ENCODE measurements at regions not wholly inside any gene's neighbourhood (a gene's known extent, or its start where the extent isn't known, plus 50 kb on each side); places are given as distances from the start of the nearest gene placed in this dataset.
A peak's percentile ranks its signal among the peaks of the same experiment; 100 is the strongest.

DNA sequence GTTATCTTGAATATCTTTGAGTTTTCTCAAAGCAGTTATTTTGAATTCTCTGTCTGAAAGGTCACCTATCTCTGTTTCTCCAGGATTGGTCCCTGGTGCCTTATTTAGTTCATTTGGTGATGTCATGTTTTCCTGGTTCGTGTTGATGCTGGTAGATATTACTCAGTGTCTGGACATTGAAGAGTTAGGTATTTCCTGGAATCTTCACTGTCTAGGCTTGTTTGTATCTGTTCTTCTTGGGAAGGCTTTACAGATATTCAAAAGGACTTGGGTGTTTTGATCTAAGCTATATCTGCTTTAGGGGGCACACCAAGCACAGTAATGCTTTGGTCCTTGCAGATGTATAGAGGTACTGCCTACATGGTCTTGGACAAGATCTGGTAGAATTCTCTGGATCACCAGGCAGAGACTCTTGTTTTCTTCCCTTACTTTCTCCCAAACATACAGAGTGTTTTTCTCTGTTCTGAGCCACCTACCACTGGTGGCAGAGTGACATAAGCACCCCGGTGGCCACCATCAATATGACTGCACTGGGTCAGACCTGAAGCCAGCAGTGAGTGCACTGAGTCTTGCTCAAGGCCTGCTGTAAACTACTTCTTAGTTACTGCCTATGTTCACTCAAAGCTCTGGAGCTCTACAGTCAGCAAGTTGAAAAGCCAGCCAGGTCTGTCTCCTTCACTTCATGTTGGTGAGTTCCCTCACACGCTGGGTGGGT, 193.5 kb upstream of the AMOT start:
- H3K27me3 ChIP-seq (replicated peaks in 1 of 4; ENCODE audit: control insufficient read depth in 3 of 4, extremely low read depth in 1 of 4, insufficient read depth in 3 of 4, low read length in 3 of 4) = no peaks in the 10 kb centered on the region
- WGBS, 2 experiments (ENCODE audit: extremely low coverage in 1 of 2, insufficient coverage in 1 of 2, insufficient read length in 1 of 2, insufficient replicate concordance in 2 of 2, low coverage in 1 of 2, low lambda C conversion rate in 2 of 2, missing lambda C conversion rate in 1 of 2) = 94% methylated on average over 2 of the region's 3 CpGs; no CpG with 5 or more reads in 1 of the 2 experiments
- no peak overlapping the region for H3K9ac ChIP-seq (replicated peaks in 1 of 4; ENCODE audit: extremely low read depth in 1 of 4, low read depth in 3 of 4, low read length in 3 of 4)
- H2BK12ac ChIP-seq (ENCODE audit: low read depth, low read length) = no peak overlapping the region
- H3K79me2 ChIP-seq (ENCODE audit: control insufficient read depth in 1 of 2, insufficient read depth in 2 of 2, low read length in 2 of 2) = no peaks in the 10 kb centered on the region
- H3K23ac ChIP-seq (ENCODE audit: insufficient read length) = no peak overlapping the region
- FAIRE-seq (peak; percentile 39), DNase-seq (ENCODE audit: low read depth in 1 of 2, low spot score in 2 of 2) (no peak)
- no peak overlapping the region for H3K27ac ChIP-seq (ENCODE audit: low read depth, low read length)
- no peaks in the 10 kb centered on the region for H3K4me1 ChIP-seq (replicated peaks in 1 of 4; ENCODE audit: control insufficient read depth in 3 of 4, insufficient read depth in 4 of 4, low read length in 3 of 4)
- H3K9me3 ChIP-seq (ENCODE audit: insufficient read depth in 2 of 2, low read depth in 1 of 2, low read length in 1 of 2) = no peaks in the 10 kb centered on the region
- H3K4me2 ChIP-seq (ENCODE audit: insufficient read depth in 1 of 2, low read depth in 2 of 2, low read length in 2 of 2) = no peak overlapping the region
- H3K14ac ChIP-seq (ENCODE audit: insufficient read length) = no peak overlapping the region
- H3K4ac ChIP-seq (replicated peaks; ENCODE audit: insufficient read length, low read depth, low read length) = no peak overlapping the region
- H3K23me2 ChIP-seq (ENCODE audit: low read depth, low read length) = no peaks in the 10 kb centered on the region
- no peaks in the 10 kb centered on the region for H4K20me1 ChIP-seq (replicated peaks in 1 of 2; ENCODE audit: control insufficient read depth in 1 of 2, insufficient read depth in 2 of 2, low read length in 2 of 2)
- no peaks in the 10 kb centered on the region for H3K79me1 ChIP-seq (ENCODE audit: low read depth, low read length)
- no peak overlapping the region for H4K8ac ChIP-seq (ENCODE audit: extremely low read depth, insufficient read depth, low read length)
- H3K56ac ChIP-seq (replicated peaks; ENCODE audit: insufficient read length, low read depth, low read length) = no peak overlapping the region
- no peak overlapping the region for H2AK5ac ChIP-seq (ENCODE audit: low read depth, low read length)
- CTCF ChIA-PET (ENCODE audit: partially characterized antibody) = interaction anchor here (0.8 kb wide), 1 partner anchor 302 kb away, joined by 3 read pairs; no protein-coding TSS in a partner anchor
- H4K91ac ChIP-seq (replicated peaks; ENCODE audit: insufficient read length, low read length) = no peak overlapping the region
- POLR2A ChIA-PET (ENCODE audit: partially characterized antibody) = no interaction called here
- no peak overlapping the region for H2AFZ ChIP-seq (ENCODE audit: low read length)
- H3K18ac ChIP-seq (ENCODE audit: extremely low read depth, low read length) = no peak overlapping the region
- no peak overlapping the region for H2BK20ac ChIP-seq (ENCODE audit: low read length)
- no peak overlapping the region for H3K4me3 ChIP-seq (ENCODE audit: extremely low read depth in 1 of 4, insufficient read depth in 2 of 4, low read depth in 3 of 4, low read length in 4 of 4)
- H4K5ac ChIP-seq (ENCODE audit: insufficient read length, low read depth, low read length) = no peak overlapping the region
- H3K36me3 ChIP-seq (ENCODE audit: control insufficient read depth in 2 of 4, insufficient read depth in 4 of 4, low read length in 3 of 4) = no peaks in the 10 kb centered on the region
- H2BK15ac ChIP-seq (ENCODE audit: low read length) = no peak overlapping the region
- no peak overlapping the region for H2BK5ac ChIP-seq (ENCODE audit: low read depth, low read length)
- no peak overlapping the region for H2BK120ac ChIP-seq (replicated peaks; ENCODE audit: low read depth, low read length)
- TF ChIP-seq EZH2 (IDR thresholded peaks at IDR 0.05; ENCODE audit: low read depth, low read length, severe bottlenecking) = no peak
- no peak for TF ChIP-seq SP2 (IDR thresholded peaks at IDR 0.05; ENCODE audit: low read length)
- no peak for TF ChIP-seq KDM1A (IDR thresholded peaks at IDR 0.05; ENCODE audit: borderline replicate concordance, low read length)
- no peak for TF ChIP-seq PHF8 (conservative IDR thresholded peaks at IDR 0.05; ENCODE audit: low read depth, low read length)
- TF ChIP-seq HDAC2 (IDR thresholded peaks at IDR 0.05; ENCODE audit: borderline replicate concordance in 1 of 2, low read depth in 2 of 2, low read length in 2 of 2) = no peak
- TF ChIP-seq JUN (IDR thresholded peaks at IDR 0.05; ENCODE audit: low read depth, low read length) = no peak
- TF ChIP-seq BRCA1 (IDR thresholded peaks at IDR 0.05; ENCODE audit: low read depth, low read length) = no peak
- no peak for TF ChIP-seq YY1 (IDR thresholded peaks at IDR 0.05; ENCODE audit: low read depth, low read length)
